Muscle of leg (tissue), 3 donors: ENCODE measurements at regions not wholly inside any gene's neighbourhood (a gene's known extent, or its start where the extent isn't known, plus 50 kb on each side); places are given as distances from the start of the nearest gene placed in this dataset.

ENCODE experiments used
- DNase-seq: peaks from one replicate; pipeline ENCODE4 v3.0.0; 2013
- H3K27ac ChIP-seq: one replicate; pipeline ENCODE4 v1.5.1; 2013; ENCODE audit warnings: mild to moderate bottlenecking, low read length, control low read depth
- H3K27me3 ChIP-seq: one replicate; pipeline ENCODE4 v1.6.1; 2013; ENCODE audit warnings: low read length; ENCODE audit not compliant: control insufficient read depth, insufficient read depth
- H3K36me3 ChIP-seq: one replicate; pipeline ENCODE4 v1.6.1; 2013; ENCODE audit warnings: low read length; ENCODE audit not compliant: control insufficient read depth, insufficient read depth
- H3K4me1 ChIP-seq: one replicate; pipeline ENCODE4 v1.6.1; 2013; ENCODE audit warnings: low read length; ENCODE audit not compliant: control insufficient read depth, insufficient read depth
- H3K4me3 ChIP-seq: one replicate; pipeline ENCODE4 v1.5.1; 2013; ENCODE audit warnings: low read length, control low read depth
- H3K9me3 ChIP-seq: replicated peaks from 2 replicates; pipeline ENCODE4 v1.6.1; 2013; ENCODE audit warnings: low read depth, low read length; ENCODE audit not compliant: control insufficient read depth
- WGBS: methylation state at CpG from one replicate; pipeline ENCODE4 v1.1.5; 2013; ENCODE audit warnings: missing lambda C conversion rate; ENCODE audit not compliant: insufficient coverage; 5-methylcytosine and 5-hydroxymethylcytosine counted together

DNA sequence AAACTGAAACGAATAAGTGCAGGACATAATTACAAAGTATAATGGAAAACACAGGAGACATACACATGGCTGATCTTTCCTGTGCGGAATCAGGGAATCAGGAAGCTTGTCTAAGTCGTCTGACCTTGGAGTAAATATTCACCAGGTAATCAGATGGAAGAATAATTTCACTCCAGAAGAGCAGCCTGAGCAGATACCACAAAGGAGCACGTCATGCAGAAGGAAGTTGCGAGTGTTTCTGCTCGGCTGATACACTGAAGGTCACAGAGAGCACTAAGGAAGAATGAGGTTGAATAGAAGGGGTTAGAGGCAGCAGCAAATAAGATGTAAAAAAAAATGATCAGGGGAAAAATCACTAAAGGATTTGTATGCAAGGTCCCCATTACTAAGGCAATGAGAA lies 122.3 kb upstream of the GPC6 start:
- no peaks in the 10 kb centered on the region for H3K36me3 ChIP-seq
- no peaks in the 10 kb centered on the region for H3K4me1 ChIP-seq
- H3K27ac ChIP-seq: no peak overlapping the region
- 77% methylated on average over 3 of the region's 6 CpGs for WGBS
- no peak overlapping the region for H3K4me3 ChIP-seq
- H3K9me3 ChIP-seq: no peaks in the 10 kb centered on the region
- H3K27me3 ChIP-seq: no peaks in the 10 kb centered on the region
- DNase-seq: no peak

GRCh38 chr13:93108111-93108601 lies 118.5 kb upstream of the GPC6 start:
- Histone ChIP-seq H3K9me3 (no peaks in the 10 kb centered on the region), H3K4me1 (no peaks in the 10 kb centered on the region), H3K27me3 (no peaks in the 10 kb centered on the region), H3K4me3 (no peak overlapping the region), H3K36me3 (no peaks in the 10 kb centered on the region), H3K27ac (no peak overlapping the region)
- 63% methylated on average over 2 of the region's 4 CpGs for WGBS
- no peak for DNase-seq

DNA sequence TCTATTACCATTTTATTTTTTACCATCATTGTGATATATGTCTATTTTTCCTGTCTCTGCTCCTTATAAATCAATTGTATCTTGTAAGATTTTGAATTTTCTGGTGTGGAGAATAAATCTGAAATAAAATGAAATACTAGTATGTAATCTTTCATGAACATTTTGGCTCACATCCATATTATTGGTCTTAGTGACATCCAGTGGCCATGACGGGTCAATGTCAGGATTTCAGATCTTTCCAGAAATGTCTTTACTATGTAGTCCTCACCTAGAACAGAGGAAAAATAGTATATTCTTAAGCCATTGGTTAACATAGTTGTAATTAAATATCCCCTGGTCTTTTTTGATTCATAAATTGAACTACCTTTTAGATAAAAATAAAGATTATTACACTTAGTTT lies 109.8 kb upstream of the GPC6 start:
- H3K27ac ChIP-seq: no peak overlapping the region
- no peak for DNase-seq
- H3K4me3 ChIP-seq: no peak overlapping the region
- WGBS: no CpG with 5 or more reads among the region's 1 CpG
- H3K36me3 ChIP-seq: no peaks in the 10 kb centered on the region
- no peaks in the 10 kb centered on the region for H3K27me3 ChIP-seq
- H3K4me1 ChIP-seq: no peaks in the 10 kb centered on the region
- H3K9me3 ChIP-seq: no peaks in the 10 kb centered on the region

GRCh38 chr13:93118081-93118615 lies 108.5 kb upstream of the GPC6 start:
- no peak overlapping the region for H3K27ac ChIP-seq
- H3K9me3 ChIP-seq: no peaks in the 10 kb centered on the region
- DNase-seq: no peak
- no peaks in the 10 kb centered on the region for H3K27me3 ChIP-seq
- H3K4me1 ChIP-seq: no peaks in the 10 kb centered on the region
- no peak overlapping the region for H3K4me3 ChIP-seq
- 64% methylated on average over 1 of the region's 3 CpGs for WGBS
- no peaks in the 10 kb centered on the region for H3K36me3 ChIP-seq

- no peak for DNase-seq
- H3K9me3 ChIP-seq: no peaks in the 10 kb centered on the region
- no CpG with 5 or more reads among the region's 2 CpGs for WGBS
- H3K27ac ChIP-seq: no peak overlapping the region
- no peaks in the 10 kb centered on the region for H3K27me3 ChIP-seq
- no peaks in the 10 kb centered on the region for H3K4me1 ChIP-seq
- no peaks in the 10 kb centered on the region for H3K36me3 ChIP-seq
- H3K4me3 ChIP-seq: no peak overlapping the region
Observed at GRCh38 chr13:93140912-93141311, 85.7 kb upstream of the GPC6 start.

DNA sequence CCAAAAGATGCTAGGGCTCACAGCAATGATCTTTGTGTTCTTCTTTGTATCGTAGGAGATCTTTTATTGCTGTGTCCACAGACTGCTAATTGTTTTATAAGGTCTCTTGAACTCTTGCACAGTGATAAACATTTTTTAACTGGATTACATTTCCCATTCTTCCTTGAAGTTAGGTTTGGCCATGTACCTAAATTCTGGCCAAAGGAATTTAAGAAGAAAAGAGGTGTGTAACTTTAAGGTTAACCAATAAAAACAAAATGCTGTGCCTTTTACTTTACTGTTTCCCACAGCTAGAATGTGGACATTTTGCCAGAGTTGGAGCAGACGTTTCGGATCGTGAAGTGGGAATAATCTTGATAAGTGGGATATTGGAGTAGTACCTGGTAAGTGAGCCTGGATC lies 82.6 kb upstream of the GPC6 start:
- Histone ChIP-seq H3K27ac (no peak overlapping the region), H3K4me3 (no peak overlapping the region), H3K9me3 (no peaks in the 10 kb centered on the region), H3K27me3 (no peaks in the 10 kb centered on the region), H3K36me3 (no peaks in the 10 kb centered on the region), H3K4me1 (no peaks in the 10 kb centered on the region)
- no CpG with 5 or more reads among the region's 4 CpGs for WGBS
- no peak for DNase-seq

GRCh38 chr13:93145199-93145598 lies 81.4 kb upstream of the GPC6 start:
- no CpG with 5 or more reads among the region's 2 CpGs for WGBS
- Histone ChIP-seq H3K4me3 (no peak overlapping the region), H3K36me3 (no peaks in the 10 kb centered on the region), H3K27me3 (no peaks in the 10 kb centered on the region), H3K9me3 (no peaks in the 10 kb centered on the region), H3K27ac (no peak overlapping the region), H3K4me1 (no peaks in the 10 kb centered on the region)
- no peak for DNase-seq

GRCh38 chr13:93146584-93147297 lies 79.9 kb upstream of the GPC6 start:
- no CpG with 5 or more reads among the region's 4 CpGs for WGBS
- peak; percentile 5 for DNase-seq
- no peak overlapping the region for H3K27ac ChIP-seq

DNA sequence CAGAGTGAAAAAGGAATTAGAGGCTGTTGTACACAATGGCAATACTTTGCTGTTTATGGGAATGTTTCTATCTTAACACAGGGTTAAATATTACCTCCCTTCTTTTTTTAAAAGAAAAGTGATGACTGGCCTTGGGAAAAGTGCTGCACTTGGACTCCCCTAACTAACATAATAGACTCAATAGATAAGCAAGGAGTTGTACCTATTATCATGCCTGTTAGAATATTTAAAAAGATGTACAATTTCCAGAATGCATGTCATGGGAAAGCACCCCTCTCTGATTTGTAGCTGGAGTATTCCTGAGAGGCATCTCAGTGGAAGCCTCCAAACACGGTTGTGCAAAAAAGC lies 79.3 kb upstream of the GPC6 start:
- H3K27ac ChIP-seq: no peak overlapping the region
- no peak overlapping the region for H3K4me3 ChIP-seq
- H3K9me3 ChIP-seq: no peaks in the 10 kb centered on the region
- no CpG with 5 or more reads among the region's 1 CpG for WGBS
- H3K4me1 ChIP-seq: no peaks in the 10 kb centered on the region
- H3K27me3 ChIP-seq: no peaks in the 10 kb centered on the region
- no peak for DNase-seq
- H3K36me3 ChIP-seq: no peaks in the 10 kb centered on the region

More at GRCh38 chr13:93146584-93147297, 79.9 kb upstream of the GPC6 start:
- H3K9me3 ChIP-seq: no peaks in the 10 kb centered on the region
- H3K4me1 ChIP-seq: no peaks in the 10 kb centered on the region
- no peaks in the 10 kb centered on the region for H3K36me3 ChIP-seq
- H3K27me3 ChIP-seq: no peaks in the 10 kb centered on the region
- H3K4me3 ChIP-seq: no peak overlapping the region

GRCh38 chr13:93147946-93148345 lies 78.7 kb upstream of the GPC6 start:
- Histone ChIP-seq H3K4me3 (no peak overlapping the region), H3K4me1 (no peaks in the 10 kb centered on the region), H3K36me3 (no peaks in the 10 kb centered on the region), H3K27me3 (no peaks in the 10 kb centered on the region), H3K9me3 (no peaks in the 10 kb centered on the region), H3K27ac (no peak overlapping the region)
- WGBS: 85% methylated on average over 4 of the region's 5 CpGs
- DNase-seq: no peak

GRCh38 chr13:93151277-93151676 lies 75.3 kb upstream of the GPC6 start:
- no peaks in the 10 kb centered on the region for H3K4me1 ChIP-seq
- H3K27ac ChIP-seq: no peak overlapping the region
- DNase-seq: peak; percentile 3
- H3K27me3 ChIP-seq: no peaks in the 10 kb centered on the region
- H3K36me3 ChIP-seq: no peaks in the 10 kb centered on the region
- no peak overlapping the region for H3K4me3 ChIP-seq
- H3K9me3 ChIP-seq: no peaks in the 10 kb centered on the region
